Fibroblast of pulmonary artery (primary cell): ENCODE measurements at regions not wholly inside any gene's neighbourhood (a gene's known extent, or its start where the extent isn't known, plus 50 kb on each side); places are given as distances from the start of the nearest gene placed in this dataset.
A peak's percentile ranks its signal among the peaks of the same experiment; 100 is the strongest.

Experiments used
- DNase-seq: peaks from one replicate; pipeline ENCODE4 v3.0.0-alpha.2; 2010; ENCODE audit warnings: low read depth
- H3K4me3 ChIP-seq: replicated peaks from 2 replicates; pipeline ENCODE4 v1.5.1; 2011; ENCODE audit warnings: low read depth, mild to moderate bottlenecking, control low read depth, low read length, moderate library complexity
- TF ChIP-seq, protein P1 (sequence below): IDR thresholded peaks from 2 replicates; pipeline ENCODE4 v1.5.1; 2011; ENCODE audit warnings: mild to moderate bottlenecking, control low read depth, low read length, inconsistent platforms; ENCODE audit errors: missing control alignments

GRCh38 chr4:122671919-122672490, 51.1 kb upstream of the IL21 start:
- DNase-seq: no peak
- H3K4me3 ChIP-seq: no peak overlapping the region
- TF ChIP-seq, protein P1, sequence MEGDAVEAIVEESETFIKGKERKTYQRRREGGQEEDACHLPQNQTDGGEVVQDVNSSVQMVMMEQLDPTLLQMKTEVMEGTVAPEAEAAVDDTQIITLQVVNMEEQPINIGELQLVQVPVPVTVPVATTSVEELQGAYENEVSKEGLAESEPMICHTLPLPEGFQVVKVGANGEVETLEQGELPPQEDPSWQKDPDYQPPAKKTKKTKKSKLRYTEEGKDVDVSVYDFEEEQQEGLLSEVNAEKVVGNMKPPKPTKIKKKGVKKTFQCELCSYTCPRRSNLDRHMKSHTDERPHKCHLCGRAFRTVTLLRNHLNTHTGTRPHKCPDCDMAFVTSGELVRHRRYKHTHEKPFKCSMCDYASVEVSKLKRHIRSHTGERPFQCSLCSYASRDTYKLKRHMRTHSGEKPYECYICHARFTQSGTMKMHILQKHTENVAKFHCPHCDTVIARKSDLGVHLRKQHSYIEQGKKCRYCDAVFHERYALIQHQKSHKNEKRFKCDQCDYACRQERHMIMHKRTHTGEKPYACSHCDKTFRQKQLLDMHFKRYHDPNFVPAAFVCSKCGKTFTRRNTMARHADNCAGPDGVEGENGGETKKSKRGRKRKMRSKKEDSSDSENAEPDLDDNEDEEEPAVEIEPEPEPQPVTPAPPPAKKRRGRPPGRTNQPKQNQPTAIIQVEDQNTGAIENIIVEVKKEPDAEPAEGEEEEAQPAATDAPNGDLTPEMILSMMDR: no peak

DNA sequence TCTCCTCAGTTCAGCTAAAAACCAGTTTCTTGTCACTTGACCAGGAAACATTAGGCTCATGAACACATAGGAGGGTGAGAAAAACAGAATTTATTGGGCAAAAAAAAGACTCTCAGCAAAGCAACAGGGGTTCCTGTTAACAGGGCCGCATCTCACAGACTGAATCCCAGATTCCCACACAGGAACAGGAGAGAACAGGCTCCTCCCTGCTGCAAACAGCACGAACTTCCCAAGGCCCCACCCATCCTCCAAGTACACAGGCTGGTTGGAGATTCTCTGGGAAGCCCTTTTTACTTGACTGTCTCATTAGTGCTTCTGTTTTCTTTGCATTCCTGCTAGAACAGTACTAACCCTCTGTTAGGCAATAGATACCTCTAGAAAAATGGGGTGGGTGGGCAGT, 52.4 kb upstream of the IL21 start:
- TF ChIP-seq, protein P1: no peak
- DNase-seq: peak; percentile 29
- H3K4me3 ChIP-seq: no peak overlapping the region

DNA sequence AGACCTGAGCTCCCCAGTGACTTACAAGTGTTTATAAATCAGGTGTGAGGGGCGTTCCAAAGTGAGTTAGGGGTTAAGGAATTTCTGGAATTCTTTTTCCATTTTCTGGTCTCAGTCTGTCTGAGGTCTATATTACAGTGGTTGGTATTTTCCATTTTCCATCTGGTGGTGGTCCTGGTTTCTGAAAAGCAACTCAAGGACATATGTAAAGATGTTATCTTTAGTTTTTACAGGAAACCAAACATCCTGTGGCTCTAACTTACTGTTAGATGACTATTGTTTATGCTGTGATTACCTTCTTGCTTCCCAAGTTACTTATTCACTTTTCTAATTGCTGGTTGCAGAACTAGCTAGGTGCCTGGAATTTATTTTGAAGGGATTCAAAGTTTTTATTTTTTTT, 53.5 kb upstream of the IL21 start:
- DNase-seq: no peak
- H3K4me3 ChIP-seq: no peak overlapping the region
- TF ChIP-seq, protein P1: no peak

DNA sequence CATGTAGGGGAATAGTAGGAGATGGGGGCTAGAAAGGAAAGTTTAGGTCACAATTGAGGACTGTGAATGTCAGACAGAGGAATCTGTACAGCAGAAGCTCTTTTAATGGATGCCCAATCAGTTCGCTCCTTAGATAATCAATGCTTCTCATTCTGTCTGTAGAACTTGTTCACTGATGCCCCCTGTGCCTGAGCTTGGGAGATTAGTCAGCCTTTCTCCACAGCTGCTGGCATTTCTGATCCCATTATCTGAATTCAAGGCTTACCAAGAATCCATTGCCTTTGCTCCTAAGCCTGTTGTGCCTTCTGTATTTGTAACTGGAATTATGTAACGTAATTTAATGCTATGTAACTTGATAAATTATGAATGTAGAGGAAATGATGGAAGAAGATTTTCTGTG, 53.2 kb upstream of the BBS12 start:
- DNase-seq: no peak
- TF ChIP-seq, protein P1: no peak
- H3K4me3 ChIP-seq: no peak overlapping the region

DNA sequence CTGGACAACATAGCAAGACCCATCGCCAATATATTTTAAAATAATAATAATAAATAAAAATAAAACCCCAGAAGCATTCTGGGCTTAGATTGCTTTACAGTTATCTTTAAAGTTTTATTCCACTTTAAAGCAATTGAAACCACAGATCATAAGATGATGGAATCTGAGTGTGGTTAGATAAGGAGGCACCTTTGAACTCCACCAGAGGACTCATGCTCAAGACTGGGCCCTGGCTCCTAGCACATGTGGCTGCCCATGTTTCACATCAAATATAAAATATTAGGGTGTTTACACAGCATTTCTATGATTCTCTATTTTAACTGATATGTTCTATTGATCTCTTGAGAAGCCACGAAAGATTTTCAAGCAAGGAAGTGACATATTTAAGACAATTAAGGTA, 52.6 kb upstream of the BBS12 start:
- DNase-seq: no peak
- TF ChIP-seq, protein P1: no peak

DNA sequence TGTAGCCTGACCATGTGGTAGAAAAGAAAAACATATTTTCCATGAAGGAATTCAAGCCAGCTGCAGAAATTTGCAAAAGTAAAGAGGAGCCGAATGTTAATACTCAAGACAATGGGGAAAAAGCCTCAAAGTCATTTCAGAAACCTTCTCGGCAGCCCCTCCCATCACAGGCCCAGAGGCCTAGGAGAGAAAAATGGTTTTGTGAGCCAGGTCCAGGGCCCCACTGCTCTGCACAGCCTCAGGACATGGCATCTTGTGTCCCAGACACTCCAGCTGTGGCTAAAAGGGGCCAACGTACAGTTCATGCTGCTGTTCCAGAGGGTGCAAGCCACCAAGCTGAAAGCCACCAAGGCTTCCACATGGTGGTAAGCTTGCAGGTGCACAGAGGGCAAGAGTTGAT, 50.9 kb upstream of the BBS12 start:
- no peak for DNase-seq
- TF ChIP-seq, protein P1: no peak
- no peak overlapping the region for H3K4me3 ChIP-seq

More for the DNA sequence above, 52.6 kb upstream of the BBS12 start:
- no peak overlapping the region for H3K4me3 ChIP-seq
